Activated naive CD8-positive, alpha-beta T cell treated with anti-CD3 and anti-CD28 coated beads, Interleukin-2, amount 50 U/mL, for 24 hours (primary cell): ENCODE measurements at regions not wholly inside any gene's neighbourhood (a gene's known extent, or its start where the extent isn't known, plus 50 kb on each side); places are given as distances from the start of the nearest gene placed in this dataset.

ENCODE experiments used
- ATAC-seq: fragments of 150-1000 bp; cut with Tn5 transposase; one replicate; pipeline ENCODE4 v1.10.0; 2021
- DNase-seq: peaks from one replicate; pipeline ENCODE4 v3.0.0; 2021
- H3K27ac Mint-ChIP-seq: one replicate; pipeline ENCODE4 v1.8.0; 2021; ENCODE audit warnings: mild to moderate bottlenecking, mixed read lengths
- H3K27me3 Mint-ChIP-seq: one replicate; pipeline ENCODE4 v1.8.0; 2021; ENCODE audit warnings: mixed read lengths
- H3K36me3 Mint-ChIP-seq: one replicate; pipeline ENCODE4 v1.8.0; 2021; ENCODE audit warnings: low read depth, mixed read lengths
- H3K4me1 Mint-ChIP-seq: one replicate; pipeline ENCODE4 v1.8.0; 2021; ENCODE audit warnings: mixed read lengths
- H3K4me3 Mint-ChIP-seq: one replicate; pipeline ENCODE4 v1.8.0; 2021; ENCODE audit warnings: mild to moderate bottlenecking, moderate library complexity, mixed read lengths
- H3K9me3 Mint-ChIP-seq: one replicate; pipeline ENCODE4 v1.8.0; 2021; ENCODE audit warnings: mixed read lengths

GRCh38 chr11:79691445-79691844, 250.6 kb upstream of the TENM4 start:
- Mint-ChIP-seq H3K9me3 (no peaks in the 10 kb centered on the region), H3K27me3 (no peaks in the 10 kb centered on the region), H3K27ac (no peak overlapping the region), H3K36me3 (no peaks in the 10 kb centered on the region), H3K4me3 (no peak overlapping the region), H3K4me1 (no peaks in the 10 kb centered on the region)
- ATAC-seq: no peak
- DNase-seq: no peak

DNA sequence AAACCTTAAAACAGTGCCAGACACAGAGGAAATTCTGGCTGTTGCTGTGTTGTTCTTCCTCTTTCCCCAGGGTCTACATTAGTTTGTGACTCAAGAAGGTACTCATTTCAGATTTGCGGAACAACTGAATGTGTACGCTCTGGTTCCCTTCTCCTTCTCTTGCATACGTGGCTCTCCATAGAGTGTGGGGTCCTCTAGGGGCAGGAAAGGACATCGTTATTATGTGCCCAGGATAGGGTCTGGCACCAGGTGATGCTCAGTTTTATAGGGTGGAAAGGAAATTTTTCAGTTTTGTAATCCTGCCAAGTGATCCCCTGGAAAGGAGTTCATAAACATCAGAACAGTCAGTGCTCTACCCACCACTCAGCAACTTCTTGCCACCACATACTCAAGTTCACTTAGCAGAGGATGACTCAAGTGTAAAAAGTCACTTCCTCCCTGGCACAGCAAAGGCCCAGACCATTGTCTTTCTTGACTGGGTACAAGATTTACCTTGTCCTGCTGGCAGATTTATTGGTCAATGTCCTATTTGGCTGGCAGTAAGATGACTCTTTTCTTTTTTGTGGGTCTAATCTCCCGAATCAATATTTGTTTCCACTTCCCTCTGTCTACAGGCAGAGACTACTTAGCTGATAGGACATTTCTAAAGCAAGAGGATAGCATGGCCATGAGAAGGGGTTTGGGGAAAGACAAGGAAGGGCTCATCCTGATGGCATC, 246.0 kb upstream of the TENM4 start:
- no peaks in the 10 kb centered on the region for H3K36me3 Mint-ChIP-seq
- H3K27me3 Mint-ChIP-seq: no peaks in the 10 kb centered on the region
- H3K27ac Mint-ChIP-seq: no peak overlapping the region
- DNase-seq (no peak), ATAC-seq (no peak)
- no peaks in the 10 kb centered on the region for H3K4me1 Mint-ChIP-seq
- H3K9me3 Mint-ChIP-seq: no peaks in the 10 kb centered on the region
- no peak overlapping the region for H3K4me3 Mint-ChIP-seq

DNA sequence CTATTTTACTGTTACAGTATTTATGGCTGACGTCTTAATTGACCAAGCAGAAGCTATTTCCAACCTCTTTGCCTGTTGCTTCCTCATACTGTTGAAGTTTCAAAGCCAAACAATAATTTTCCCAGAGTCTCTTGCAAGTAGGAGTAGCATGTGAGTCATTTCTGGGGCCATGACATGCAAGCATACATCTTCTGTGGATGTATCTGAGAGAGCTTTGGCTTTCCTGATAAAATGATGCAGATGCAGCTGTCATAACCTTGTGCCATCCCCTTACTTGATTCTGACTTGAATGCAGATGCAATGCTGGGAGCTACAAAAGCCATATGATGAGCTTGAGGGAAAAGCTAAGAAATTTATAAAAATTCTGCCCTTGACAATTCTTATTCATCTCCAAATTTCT, 243.1 kb upstream of the TENM4 start:
- Mint-ChIP-seq H3K4me3 (no peak overlapping the region), H3K9me3 (peaks cover 12% of the 10 kb centered on the region), H3K27ac (no peak overlapping the region), H3K4me1 (no peaks in the 10 kb centered on the region), H3K36me3 (no peaks in the 10 kb centered on the region), H3K27me3 (no peaks in the 10 kb centered on the region)
- ATAC-seq (no peak), DNase-seq (no peak)

DNA sequence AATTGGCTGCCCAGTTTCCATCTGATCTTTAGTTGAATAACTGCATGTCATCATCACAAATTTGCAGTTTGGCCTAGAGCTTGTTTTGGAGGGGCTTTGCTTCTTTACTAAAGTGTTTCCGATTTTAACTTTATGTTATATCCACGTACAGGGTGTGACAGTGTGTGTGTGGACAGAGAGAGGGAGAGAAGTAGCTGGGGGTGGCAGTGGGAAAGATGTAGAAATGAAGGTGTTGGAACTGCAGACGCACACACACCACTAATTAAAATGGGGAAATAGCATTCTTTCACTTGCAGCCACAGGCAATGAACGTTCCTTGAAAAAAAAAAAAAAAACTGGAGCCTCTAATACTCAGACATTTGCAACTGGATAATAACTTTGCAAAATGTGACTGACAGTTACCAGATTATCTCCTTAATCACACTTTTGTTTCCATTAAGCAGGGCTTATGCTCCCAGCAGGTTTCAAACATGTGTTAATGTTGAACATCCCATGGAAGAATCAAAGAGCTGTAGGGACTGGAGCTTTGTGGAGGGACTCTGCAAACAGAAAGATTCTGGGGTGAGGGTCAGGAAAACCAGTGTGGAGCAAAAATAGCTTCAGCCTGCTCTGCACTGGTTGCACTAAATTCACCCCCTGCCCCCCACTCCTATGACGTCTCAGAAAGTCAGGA, 238.1 kb upstream of the TENM4 start:
- H3K36me3 Mint-ChIP-seq: no peaks in the 10 kb centered on the region
- peaks cover 12% of the 10 kb centered on the region for H3K9me3 Mint-ChIP-seq
- DNase-seq (no peak), ATAC-seq (no peak)
- H3K27ac Mint-ChIP-seq: no peak overlapping the region
- H3K27me3 Mint-ChIP-seq: peaks cover 2% of the 10 kb centered on the region
- no peak overlapping the region for H3K4me3 Mint-ChIP-seq
- no peaks in the 10 kb centered on the region for H3K4me1 Mint-ChIP-seq

- DNase-seq: no peak
- H3K4me1 Mint-ChIP-seq: no peaks in the 10 kb centered on the region
- ATAC-seq: no peak
These were observed 235.6 kb upstream of the TENM4 start for GRCh38 chr11:79676396-79676795.

DNA sequence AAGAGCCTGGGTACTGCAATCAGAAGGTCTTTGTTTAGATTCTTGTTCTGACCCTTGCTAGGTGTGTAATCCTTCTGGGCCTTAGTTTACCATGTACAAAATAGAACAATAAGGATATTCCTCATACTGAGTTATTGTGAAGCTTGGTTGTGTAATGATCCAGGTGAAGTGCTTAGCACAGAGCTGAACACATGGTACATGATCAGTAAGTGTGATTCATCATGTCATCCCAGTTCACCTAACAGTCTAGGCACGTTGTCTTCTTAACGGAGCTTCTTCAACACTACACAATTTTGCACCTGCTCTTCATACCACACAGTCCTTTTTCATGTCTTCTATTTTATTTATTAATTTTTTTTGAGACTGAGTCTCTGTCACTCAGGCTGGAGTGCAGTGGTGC, 234.3 kb upstream of the TENM4 start:
- H3K36me3 Mint-ChIP-seq: no peaks in the 10 kb centered on the region
- ATAC-seq: no peak
- no peak for DNase-seq
- no peak overlapping the region for H3K27ac Mint-ChIP-seq
- H3K4me3 Mint-ChIP-seq: no peak overlapping the region
- H3K27me3 Mint-ChIP-seq: peaks cover 2% of the 10 kb centered on the region
- H3K9me3 Mint-ChIP-seq: peaks cover 2% of the 10 kb centered on the region
- H3K4me1 Mint-ChIP-seq: no peaks in the 10 kb centered on the region

More at GRCh38 chr11:79676396-79676795, 235.6 kb upstream of the TENM4 start:
- no peak overlapping the region for H3K4me3 Mint-ChIP-seq
- peaks cover 12% of the 10 kb centered on the region for H3K9me3 Mint-ChIP-seq
- peaks cover 2% of the 10 kb centered on the region for H3K27me3 Mint-ChIP-seq
- no peak overlapping the region for H3K27ac Mint-ChIP-seq
- no peaks in the 10 kb centered on the region for H3K36me3 Mint-ChIP-seq

- Mint-ChIP-seq H3K27me3 (peaks cover 2% of the 10 kb centered on the region), H3K4me3 (no peak overlapping the region), H3K27ac (no peak overlapping the region), H3K9me3 (no peaks in the 10 kb centered on the region), H3K4me1 (no peaks in the 10 kb centered on the region), H3K36me3 (no peaks in the 10 kb centered on the region)
- no peak for DNase-seq
- no peak for ATAC-seq
These were observed 232.0 kb upstream of the TENM4 start for GRCh38 chr11:79672786-79673185.

GRCh38 chr11:79671401-79671800, 230.6 kb upstream of the TENM4 start:
- H3K27me3 Mint-ChIP-seq: peaks cover 2% of the 10 kb centered on the region

DNA sequence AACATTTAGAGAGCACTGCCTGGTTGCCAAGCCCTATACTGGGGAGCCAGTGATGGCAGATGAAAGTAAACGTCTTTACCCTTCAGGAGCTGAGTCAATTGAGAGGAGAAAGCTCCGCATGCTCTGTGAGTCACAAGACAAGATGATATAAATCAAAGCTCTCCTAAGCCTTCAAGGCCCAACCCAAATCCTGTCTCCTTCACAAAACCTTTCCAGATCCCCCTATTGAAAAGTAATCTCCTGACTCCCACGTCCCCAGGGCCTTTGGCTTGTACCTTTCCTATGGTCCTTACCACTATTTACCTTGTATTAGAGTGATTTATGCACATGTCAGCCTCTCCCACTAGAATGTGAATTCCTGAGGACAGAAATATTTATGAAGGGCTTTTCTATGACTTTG, 230.1 kb upstream of the TENM4 start:
- no peak overlapping the region for H3K27ac Mint-ChIP-seq
- no peaks in the 10 kb centered on the region for H3K27me3 Mint-ChIP-seq
- H3K4me1 Mint-ChIP-seq: no peaks in the 10 kb centered on the region
- ATAC-seq (no peak), DNase-seq (no peak)
- no peaks in the 10 kb centered on the region for H3K36me3 Mint-ChIP-seq
- no peaks in the 10 kb centered on the region for H3K9me3 Mint-ChIP-seq
- H3K4me3 Mint-ChIP-seq: no peak overlapping the region

More at GRCh38 chr11:79671401-79671800, 230.6 kb upstream of the TENM4 start:
- H3K4me3 Mint-ChIP-seq: no peak overlapping the region
- H3K9me3 Mint-ChIP-seq: no peaks in the 10 kb centered on the region
- no peak for DNase-seq
- no peak for ATAC-seq
- no peaks in the 10 kb centered on the region for H3K36me3 Mint-ChIP-seq
- H3K4me1 Mint-ChIP-seq: no peaks in the 10 kb centered on the region
- no peak overlapping the region for H3K27ac Mint-ChIP-seq

- no peak for ATAC-seq
- Mint-ChIP-seq H3K9me3 (no peaks in the 10 kb centered on the region), H3K36me3 (no peaks in the 10 kb centered on the region), H3K4me1 (no peaks in the 10 kb centered on the region), H3K4me3 (no peak overlapping the region), H3K27me3 (no peaks in the 10 kb centered on the region), H3K27ac (no peak overlapping the region)
- no peak for DNase-seq
These were observed 227.7 kb upstream of the TENM4 start for GRCh38 chr11:79668575-79668974.

- H3K4me1 Mint-ChIP-seq: no peaks in the 10 kb centered on the region
- DNase-seq: no peak
- no peaks in the 10 kb centered on the region for H3K36me3 Mint-ChIP-seq
- no peak for ATAC-seq
- no peak overlapping the region for H3K27ac Mint-ChIP-seq
- H3K4me3 Mint-ChIP-seq: no peak overlapping the region
- H3K9me3 Mint-ChIP-seq: no peaks in the 10 kb centered on the region
- H3K27me3 Mint-ChIP-seq: no peaks in the 10 kb centered on the region
These were observed 226.6 kb upstream of the TENM4 start for GRCh38 chr11:79667380-79667779.

GRCh38 chr11:79663017-79663416, 222.2 kb upstream of the TENM4 start:
- H3K9me3 Mint-ChIP-seq: no peaks in the 10 kb centered on the region
- no peaks in the 10 kb centered on the region for H3K36me3 Mint-ChIP-seq
- H3K4me1 Mint-ChIP-seq: no peaks in the 10 kb centered on the region
- no peak overlapping the region for H3K4me3 Mint-ChIP-seq
- no peak for DNase-seq
- H3K27me3 Mint-ChIP-seq: no peaks in the 10 kb centered on the region
- ATAC-seq: no peak
- H3K27ac Mint-ChIP-seq: no peak overlapping the region

DNA sequence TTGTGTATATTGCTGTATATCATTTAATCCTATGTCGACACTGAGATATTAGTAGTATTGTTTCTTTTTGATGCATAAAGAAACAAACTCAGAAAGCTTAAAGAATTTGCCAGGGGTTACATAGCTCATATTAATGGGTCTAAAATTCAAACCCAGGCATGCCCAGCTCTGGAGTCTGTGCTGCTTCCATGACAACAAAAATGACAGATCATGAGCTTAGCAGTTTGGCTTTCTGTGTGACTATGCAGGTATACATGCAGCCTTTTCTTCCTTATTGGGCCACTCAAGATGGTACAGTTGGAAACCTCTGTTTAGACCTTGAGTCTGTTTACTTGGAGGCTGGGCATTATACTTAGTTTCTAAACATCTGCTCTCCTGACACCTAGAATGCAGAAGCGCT, 220.5 kb upstream of the TENM4 start:
- no peak for ATAC-seq
- Mint-ChIP-seq H3K9me3 (no peaks in the 10 kb centered on the region), H3K4me3 (no peak overlapping the region), H3K36me3 (no peaks in the 10 kb centered on the region), H3K27ac (no peak overlapping the region), H3K4me1 (no peaks in the 10 kb centered on the region), H3K27me3 (no peaks in the 10 kb centered on the region)
- DNase-seq: no peak

DNA sequence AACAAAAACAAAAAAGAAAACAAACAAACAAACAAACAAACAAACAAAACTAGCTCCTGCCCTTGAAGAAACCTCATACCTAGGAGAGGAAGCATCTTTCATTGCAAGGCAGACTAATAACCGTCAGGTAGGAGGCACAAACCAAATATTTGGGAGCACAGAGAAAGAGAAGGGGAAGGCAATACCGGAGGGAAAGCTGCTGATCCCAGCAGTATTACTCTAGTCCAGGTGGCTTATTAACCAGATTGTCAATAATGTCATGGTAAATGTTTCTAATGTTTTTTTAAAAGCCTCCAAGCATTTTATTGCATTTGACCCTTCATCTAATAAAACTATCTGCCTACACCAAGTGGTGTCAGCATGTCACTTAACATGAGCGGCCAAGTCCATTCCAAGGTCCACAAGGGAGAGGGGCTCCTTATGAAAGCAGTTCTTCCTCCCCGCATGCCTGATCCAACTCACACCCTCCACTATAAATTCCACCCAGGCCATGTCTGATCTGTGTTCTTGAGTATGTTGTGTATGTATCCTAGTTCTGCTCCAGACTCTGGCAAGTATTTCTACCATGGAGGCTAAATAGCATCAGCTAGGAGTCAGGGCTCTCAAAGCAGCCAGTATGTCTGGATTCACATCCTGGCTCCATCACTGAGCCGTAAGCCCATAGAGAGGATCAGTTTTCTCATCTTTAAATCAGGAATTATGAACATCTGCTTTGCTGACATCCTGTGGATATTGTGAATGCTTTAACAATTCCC, 208.1 kb upstream of the TENM4 start:
- no peaks in the 10 kb centered on the region for H3K36me3 Mint-ChIP-seq
- H3K4me3 Mint-ChIP-seq: no peak overlapping the region
- H3K4me1 Mint-ChIP-seq: no peaks in the 10 kb centered on the region
- H3K27me3 Mint-ChIP-seq: no peaks in the 10 kb centered on the region
- ATAC-seq (no peak), DNase-seq (no peak)
- H3K27ac Mint-ChIP-seq: no peak overlapping the region
- peaks cover 4% of the 10 kb centered on the region for H3K9me3 Mint-ChIP-seq

GRCh38 chr11:79637219-79637618, 196.4 kb upstream of the TENM4 start:
- H3K4me1 Mint-ChIP-seq: no peaks in the 10 kb centered on the region
- H3K9me3 Mint-ChIP-seq: peaks cover 5% of the 10 kb centered on the region
- no peaks in the 10 kb centered on the region for H3K27me3 Mint-ChIP-seq
- ATAC-seq (no peak), DNase-seq (no peak)
- H3K27ac Mint-ChIP-seq: no peak overlapping the region
- no peak overlapping the region for H3K4me3 Mint-ChIP-seq
- H3K36me3 Mint-ChIP-seq: no peaks in the 10 kb centered on the region
